Endothelial cell of umbilical vein (primary cell): ENCODE measurements at regions not wholly inside any gene's neighbourhood (a gene's known extent, or its start where the extent isn't known, plus 50 kb on each side); places are given as distances from the start of the nearest gene placed in this dataset.

Experiments used
- BruUV-seq: library from RNA; stranded (reverse); fragments of 400-500 nt; replicated peaks from 2 replicates; lab custom pipeline; 2021; lab: Mats Ljungman, UMichigan
- CTCF ChIA-PET: fragments of 300-600, 350-600 bp; sonication (Branson Sonifier 250); formaldehyde crosslinking; loops from one replicate; lab custom pipeline; 2021; ENCODE audit warnings: antibody characterized with exemption, inconsistent platforms; lab: Charles Lee
- POLR2A ChIA-PET: fragments of 300-600, 350-600 bp; sonication (Branson Sonifier 250); formaldehyde crosslinking; loops from one replicate; lab custom pipeline; 2021; ENCODE audit warnings: antibody characterized with exemption, inconsistent platforms; lab: Charles Lee
- DNase-seq: peaks from one replicate; pipeline ENCODE4 v3.0.0-alpha.2; 2011; ENCODE audit warnings: low read depth, low spot score
- FAIRE-seq: peaks from 2 replicates; lab custom pipeline; 2011; peaks lifted over from hg19 to GRCh38; lab: Jason Lieb, UNC
- H2AFZ ChIP-seq: 2 replicates; pipeline ENCODE4 v1.6.0; 2012; ENCODE audit warnings: low read depth, low read length, control low read depth, inconsistent platforms
- H3K27ac ChIP-seq: 2 replicates; pipeline ENCODE4 v1.5.1; 2011; ENCODE audit warnings: low read depth, mild to moderate bottlenecking, control low read depth, low read length, moderate library complexity; ENCODE audit not compliant: insufficient read depth
- H3K27me3 ChIP-seq, 2 experiments: 2 replicates each; pipeline versions ENCODE4 v1.6.0 to v1.6.1; 2011; ENCODE audit warnings: low read length in 2 of 2, mixed read lengths in 1 of 2; ENCODE audit not compliant: control insufficient read depth in 2 of 2, insufficient read depth in 2 of 2
- H3K36me3 ChIP-seq, 2 experiments: 2 replicates in 1 of 2; 3 replicates in 1 of 2; pipeline ENCODE4 v1.5.1; 2011; ENCODE audit warnings: low read length in 2 of 2, mild to moderate bottlenecking in 1 of 2, moderate library complexity in 1 of 2; ENCODE audit not compliant: control insufficient read depth in 2 of 2, insufficient read depth in 2 of 2; ENCODE audit errors: extremely low read depth in 1 of 2
- H3K4me1 ChIP-seq: 3 replicates; pipeline ENCODE4 v1.5.1; 2011; ENCODE audit warnings: mild to moderate bottlenecking, low read length; ENCODE audit not compliant: control insufficient read depth, insufficient read depth; ENCODE audit errors: extremely low read depth
- H3K4me2 ChIP-seq: 2 replicates; pipeline ENCODE4 v1.6.1; 2011; ENCODE audit warnings: low read length, control low read depth, mixed read lengths; ENCODE audit not compliant: insufficient read depth
- H3K4me3 ChIP-seq, 3 experiments: fragments of 200-600 bp in 1 of 3; sonication (generic), shearing (Covaris generic) in 1 of 3; replicated peaks in 1 of 3; 2 replicates each; pipeline ENCODE4 v1.5.1; 2011 to 2016; ENCODE audit warnings: control low read depth in 3 of 3, low read length in 3 of 3, mild to moderate bottlenecking in 2 of 3, inconsistent platforms in 1 of 3, low read depth in 1 of 3, moderate library complexity in 1 of 3; ENCODE audit not compliant: insufficient read depth in 1 of 3
- H3K79me2 ChIP-seq: 2 replicates; pipeline ENCODE4 v1.6.0; 2012; ENCODE audit warnings: low read length, inconsistent platforms; ENCODE audit not compliant: control insufficient read depth, insufficient read depth
- H3K9ac ChIP-seq: replicated peaks from 2 replicates; pipeline ENCODE3; 2011; ENCODE audit warnings: low read length, control low read depth; ENCODE audit not compliant: insufficient read depth; ENCODE audit errors: extremely low read depth
- H3K9me1 ChIP-seq: replicated peaks from 3 replicates; pipeline ENCODE4 v1.6.0; 2011; ENCODE audit warnings: mild to moderate bottlenecking, low read length; ENCODE audit not compliant: control insufficient read depth, insufficient read depth; ENCODE audit errors: extremely low read depth
- H3K9me3 ChIP-seq: replicated peaks from 2 replicates; pipeline ENCODE4 v1.5.1; 2012; ENCODE audit warnings: low read length, inconsistent platforms; ENCODE audit not compliant: control insufficient read depth, insufficient read depth
- H4K20me1 ChIP-seq: replicated peaks from 2 replicates; pipeline ENCODE3; 2011; ENCODE audit warnings: mild to moderate bottlenecking, low read length; ENCODE audit not compliant: control insufficient read depth, insufficient read depth; ENCODE audit errors: extremely low read depth
- EZH2 ChIP-seq: IDR thresholded peaks from 2 replicates; pipeline ENCODE4 v1.6.1; 2012; ENCODE audit warnings: borderline replicate concordance, low read depth, mild to moderate bottlenecking, moderate library complexity, low read length, inconsistent platforms; ENCODE audit not compliant: severe bottlenecking
- JUN ChIP-seq: IDR thresholded peaks from 2 replicates; pipeline ENCODE4 v1.6.1; 2011; ENCODE audit warnings: borderline replicate concordance, low read depth; ENCODE audit not compliant: insufficient read length, insufficient read depth
- MYC ChIP-seq: IDR thresholded peaks from one replicate; pipeline ENCODE4 v1.6.1; 2011; ENCODE audit warnings: mild to moderate bottlenecking, low read depth, low read length
- POLR2A ChIP-seq: IDR thresholded peaks from 2 replicates; pipeline ENCODE4 v1.6.1; 2012; ENCODE audit warnings: low read depth, mild to moderate bottlenecking, control low read depth, low read length
- POLR2AphosphoS5 ChIP-seq: IDR thresholded peaks from 2 replicates; pipeline ENCODE4 v1.6.1; 2012; ENCODE audit warnings: low read depth, mild to moderate bottlenecking, control low read depth, low read length, moderate library complexity; ENCODE audit not compliant: insufficient read depth
- dilution Hi-C: fragments of 300-500 bp; cut with MboI; formaldehyde crosslinking; loops from one replicate; pipeline ENCODE4 v1.15.0; 2019; ENCODE audit warnings: low sequenced_read_pairs; ENCODE audit not compliant: extremely low pct_ligation_motif_present
- intact Hi-C: fragments of 100-400 bp; cut with micrococcal nuclease; formaldehyde crosslinking; loops from one replicate; pipeline ENCODE4 v1.10.0; 2022
- TF ChIP-seq, protein P1 (sequence below), 2 donors: IDR thresholded peaks; 1 replicate in 1 of 2; 2 replicates in 1 of 2; pipeline ENCODE4 v1.5.1; 2011; ENCODE audit warnings: low read length in 2 of 2, mild to moderate bottlenecking in 2 of 2, moderate library complexity in 2 of 2, control low read depth in 1 of 2, inconsistent platforms in 1 of 2, low read depth in 1 of 2; ENCODE audit not compliant: insufficient read depth in 1 of 2; ENCODE audit errors: extremely low read depth in 1 of 2

DNA sequence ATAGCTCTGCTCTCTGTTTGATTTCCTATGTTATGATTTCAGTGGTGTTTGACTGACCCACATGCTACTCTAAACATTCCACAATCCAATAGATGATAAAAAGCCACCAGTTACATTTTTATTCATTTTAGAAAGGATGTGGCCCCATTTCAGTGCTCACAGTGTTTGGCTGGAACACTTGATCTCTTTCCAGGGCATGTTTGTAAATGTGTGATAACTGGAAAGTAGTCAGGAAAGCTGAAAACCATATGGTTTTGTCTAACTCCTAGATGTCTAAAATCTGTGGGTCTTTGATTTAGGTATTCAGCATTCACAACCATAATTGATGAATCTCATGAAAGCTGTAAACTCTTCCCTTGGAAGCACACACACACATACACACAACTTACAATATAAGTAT lies 904.9 kb upstream of the AGA start:
- Histone ChIP-seq H3K4me2 (no peak overlapping the region), H4K20me1 (no peaks in the 10 kb centered on the region), H3K27ac (no peak overlapping the region), H3K9ac (no peak overlapping the region), H3K27me3 (no peaks in the 10 kb centered on the region), H3K36me3 (no peaks in the 10 kb centered on the region), H3K9me3 (peaks cover 1% of the 10 kb centered on the region), H3K9me1 (no peaks in the 10 kb centered on the region), H2AFZ (no peak overlapping the region), H3K4me3 (no peak overlapping the region), H3K79me2 (no peaks in the 10 kb centered on the region), H3K4me1 (no peaks in the 10 kb centered on the region)
- DNase-seq (no peak), FAIRE-seq (no peak)
- TF ChIP-seq EZH2 = no peak
- no peak for TF ChIP-seq POLR2AphosphoS5
- TF ChIP-seq JUN = no peak
- TF ChIP-seq, protein P1, sequence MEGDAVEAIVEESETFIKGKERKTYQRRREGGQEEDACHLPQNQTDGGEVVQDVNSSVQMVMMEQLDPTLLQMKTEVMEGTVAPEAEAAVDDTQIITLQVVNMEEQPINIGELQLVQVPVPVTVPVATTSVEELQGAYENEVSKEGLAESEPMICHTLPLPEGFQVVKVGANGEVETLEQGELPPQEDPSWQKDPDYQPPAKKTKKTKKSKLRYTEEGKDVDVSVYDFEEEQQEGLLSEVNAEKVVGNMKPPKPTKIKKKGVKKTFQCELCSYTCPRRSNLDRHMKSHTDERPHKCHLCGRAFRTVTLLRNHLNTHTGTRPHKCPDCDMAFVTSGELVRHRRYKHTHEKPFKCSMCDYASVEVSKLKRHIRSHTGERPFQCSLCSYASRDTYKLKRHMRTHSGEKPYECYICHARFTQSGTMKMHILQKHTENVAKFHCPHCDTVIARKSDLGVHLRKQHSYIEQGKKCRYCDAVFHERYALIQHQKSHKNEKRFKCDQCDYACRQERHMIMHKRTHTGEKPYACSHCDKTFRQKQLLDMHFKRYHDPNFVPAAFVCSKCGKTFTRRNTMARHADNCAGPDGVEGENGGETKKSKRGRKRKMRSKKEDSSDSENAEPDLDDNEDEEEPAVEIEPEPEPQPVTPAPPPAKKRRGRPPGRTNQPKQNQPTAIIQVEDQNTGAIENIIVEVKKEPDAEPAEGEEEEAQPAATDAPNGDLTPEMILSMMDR (IDR thresholded peaks at IDR 0.05; ENCODE audit: extremely low read depth in 1 of 2, insufficient read depth in 1 of 2, low read depth in 1 of 2, low read length in 2 of 2) = no peak
- TF ChIP-seq POLR2A = no peak
- intact Hi-C loops (no loop called here), dilution Hi-C loops (no loop called here)
- no TSS peak for BruUV-seq
- ChIA-PET POLR2A (no interaction called here), CTCF (no interaction called here)

DNA sequence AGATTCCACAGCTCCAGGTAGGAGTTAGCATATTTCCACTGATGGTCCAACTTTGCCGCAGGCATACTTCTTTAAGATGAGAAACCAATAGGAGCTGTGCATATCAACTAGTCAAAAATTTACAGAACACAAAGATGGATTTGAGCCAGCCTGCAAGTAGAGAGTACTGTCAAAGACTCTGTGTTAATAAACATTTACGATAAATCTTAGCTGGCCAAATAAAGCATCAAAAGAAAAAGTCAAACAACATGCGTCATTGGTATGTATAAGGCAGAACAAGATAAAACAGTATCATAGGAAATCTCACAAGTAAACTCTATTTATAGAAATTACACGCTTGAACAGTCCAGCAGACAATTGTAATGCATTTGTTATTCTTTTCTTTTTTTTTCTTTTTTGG lies 907.4 kb upstream of the AGA start:
- no peaks in the 10 kb centered on the region for H3K79me2 ChIP-seq
- H3K9ac ChIP-seq = no peak overlapping the region
- no peak for DNase-seq
- ChIA-PET POLR2A (no interaction called here), CTCF (no interaction called here)
- FAIRE-seq = no peak
- H2AFZ ChIP-seq = no peak overlapping the region
- peaks cover 4% of the 10 kb centered on the region for H3K9me3 ChIP-seq
- H4K20me1 ChIP-seq = no peaks in the 10 kb centered on the region
- no peak overlapping the region for H3K27ac ChIP-seq
- BruUV-seq = no TSS peak
- no peaks in the 10 kb centered on the region for H3K36me3 ChIP-seq
- intact Hi-C loops (no loop called here), dilution Hi-C loops (no loop called here)
- no peaks in the 10 kb centered on the region for H3K9me1 ChIP-seq
- TF ChIP-seq JUN (no peak), MYC (no peak), POLR2A (no peak)
- TF ChIP-seq, protein P1 (IDR thresholded peaks at IDR 0.05; ENCODE audit: extremely low read depth in 1 of 2, insufficient read depth in 1 of 2, low read depth in 1 of 2, low read length in 2 of 2) = no peak
- no peak overlapping the region for H3K4me3 ChIP-seq
- no peak overlapping the region for H3K4me2 ChIP-seq
- no peaks in the 10 kb centered on the region for H3K27me3 ChIP-seq
- no peaks in the 10 kb centered on the region for H3K4me1 ChIP-seq
